ENCODE measurements at regions not wholly inside any gene's neighbourhood (a gene's known extent, or its start where the extent isn't known, plus 50 kb on each side); places are given as distances from the start of the nearest gene placed in this dataset.

DNA sequence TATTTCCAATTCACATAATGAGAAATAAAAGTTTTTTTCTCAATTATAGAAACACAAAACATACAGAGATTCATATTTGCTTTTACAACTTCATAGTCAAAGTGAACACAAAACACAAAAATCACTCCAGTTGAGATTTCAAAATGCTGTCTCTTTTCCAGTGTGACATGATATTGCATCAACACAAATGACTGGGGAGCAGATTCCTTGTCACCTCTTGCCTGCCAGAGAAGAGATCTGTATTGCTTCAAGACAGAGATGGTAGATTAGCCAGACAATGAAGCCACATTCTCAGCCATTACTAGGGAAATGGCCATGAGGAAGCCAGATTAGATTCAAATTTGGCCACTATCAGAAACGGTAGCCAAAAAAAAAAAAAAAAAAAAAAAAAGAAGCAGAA, 2313.1 kb upstream of the AGA start:
- FAIRE-seq: no peak

DNA sequence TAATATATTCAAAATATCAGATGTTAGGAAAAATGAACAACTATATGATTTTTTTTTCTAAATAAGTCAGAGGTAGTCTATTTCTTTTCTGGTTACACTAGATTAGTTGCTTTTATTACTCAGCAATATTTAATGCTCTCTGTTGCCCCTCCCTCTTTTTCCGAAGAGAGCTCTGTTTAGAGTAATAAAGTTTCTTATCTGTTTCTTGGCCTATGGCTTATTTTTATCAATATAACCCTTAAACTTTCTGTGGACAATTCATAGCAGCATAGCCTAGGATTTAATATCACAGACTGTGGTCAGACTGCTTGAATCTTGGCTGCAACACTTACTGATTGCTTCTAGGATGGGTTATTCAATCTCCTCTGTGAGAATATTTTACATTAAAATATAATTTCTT, 2315.4 kb upstream of the AGA start:
- no peak for FAIRE-seq

DNA sequence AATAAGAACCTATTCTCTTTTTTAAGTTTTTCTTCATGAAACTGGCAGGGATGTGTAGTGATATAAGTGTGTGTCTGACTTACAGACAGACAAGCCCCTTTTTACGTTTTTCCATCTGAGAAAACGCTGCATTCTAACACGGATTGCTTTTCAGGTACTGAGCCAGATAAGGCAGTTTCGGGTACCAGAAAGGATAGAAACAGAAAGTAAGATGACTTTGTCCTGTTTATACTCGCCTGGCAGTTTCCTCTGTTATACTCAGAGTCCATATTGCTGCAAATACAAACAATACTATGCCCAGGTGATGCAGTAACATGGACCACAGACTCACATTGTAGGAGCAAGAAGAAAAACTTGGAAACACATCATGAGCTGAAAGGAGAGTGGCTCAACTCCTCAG, 2320.6 kb upstream of the AGA start:
- FAIRE-seq: no peak

DNA sequence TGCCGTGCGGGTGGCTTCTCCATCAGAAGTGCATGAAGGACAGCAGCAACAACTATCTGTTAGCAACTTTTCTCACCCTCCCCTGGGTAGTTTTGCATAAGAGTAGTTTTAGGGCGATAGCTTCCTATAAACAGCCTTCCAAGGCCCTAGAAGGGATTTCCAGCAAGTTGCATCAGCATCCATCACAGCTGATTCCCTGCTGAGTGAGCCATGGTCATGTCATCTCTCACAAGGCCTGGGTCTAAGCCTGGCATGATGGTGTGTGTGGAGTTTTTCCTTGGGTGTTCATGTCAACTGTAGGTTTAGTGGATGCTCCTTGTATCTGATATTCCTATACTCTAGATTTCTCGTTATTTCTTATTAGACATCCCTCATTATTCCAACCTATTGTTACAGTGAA, 2324.7 kb upstream of the AGA start:
- FAIRE-seq: no peak

DNA sequence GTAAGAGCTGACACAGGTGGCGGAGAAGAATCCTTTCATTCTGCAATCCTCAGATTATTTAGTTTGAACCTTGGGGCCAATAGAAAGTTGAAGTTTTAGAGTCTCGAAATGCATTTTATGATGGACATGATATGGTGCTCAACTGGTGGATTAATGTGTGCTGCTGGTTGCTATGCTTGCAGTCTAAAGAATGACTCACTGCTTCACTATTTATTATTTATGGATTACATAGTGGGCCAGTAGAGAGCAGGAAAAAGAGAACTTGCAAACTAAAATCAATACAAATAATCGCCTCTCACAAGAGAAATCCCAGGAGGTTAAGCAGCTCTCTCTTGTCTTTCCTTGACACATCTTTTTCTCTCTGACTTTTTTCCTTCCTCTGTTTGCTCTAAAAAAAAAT, 2326.8 kb upstream of the AGA start:
- no peak for FAIRE-seq

DNA sequence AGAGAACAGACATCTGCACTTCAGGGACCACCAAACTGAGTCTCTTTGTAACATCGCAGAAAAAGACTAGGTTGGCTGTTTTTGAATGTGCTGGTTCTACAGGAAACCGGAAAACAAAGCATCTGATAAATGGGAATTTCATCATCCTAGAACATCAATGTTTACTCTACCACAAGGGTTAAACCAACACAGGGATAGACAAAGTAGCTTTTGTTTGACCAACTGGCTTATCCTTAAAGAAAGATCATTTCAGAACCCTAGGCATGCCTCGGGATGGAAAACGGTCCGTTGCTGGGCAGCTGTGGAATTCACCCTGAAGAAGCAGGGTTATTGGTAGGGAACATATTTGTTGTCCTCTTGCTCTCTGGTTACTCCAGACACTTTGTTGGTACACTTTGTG, 2355.5 kb upstream of the AGA start:
- FAIRE-seq: no peak

DNA sequence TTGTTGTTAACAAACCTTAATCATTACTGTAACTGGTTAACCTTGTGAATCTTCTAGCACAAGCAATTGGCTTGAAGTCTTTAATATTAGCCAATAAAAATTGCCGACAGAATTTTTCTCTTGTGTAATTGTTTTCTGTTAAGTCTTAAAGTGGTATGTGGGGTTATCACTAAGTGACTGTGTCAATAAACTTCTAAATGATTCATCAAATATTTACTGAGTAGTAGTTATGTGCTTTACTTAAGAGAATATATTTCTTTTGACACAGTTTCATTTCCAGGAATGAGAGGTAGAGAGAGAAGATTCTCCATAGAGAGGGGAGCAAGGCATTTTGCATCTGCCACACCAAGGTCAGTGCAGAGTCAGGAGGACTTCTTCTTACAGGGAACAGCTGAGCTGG, 2361.6 kb upstream of the AGA start:
- no peak for FAIRE-seq

DNA sequence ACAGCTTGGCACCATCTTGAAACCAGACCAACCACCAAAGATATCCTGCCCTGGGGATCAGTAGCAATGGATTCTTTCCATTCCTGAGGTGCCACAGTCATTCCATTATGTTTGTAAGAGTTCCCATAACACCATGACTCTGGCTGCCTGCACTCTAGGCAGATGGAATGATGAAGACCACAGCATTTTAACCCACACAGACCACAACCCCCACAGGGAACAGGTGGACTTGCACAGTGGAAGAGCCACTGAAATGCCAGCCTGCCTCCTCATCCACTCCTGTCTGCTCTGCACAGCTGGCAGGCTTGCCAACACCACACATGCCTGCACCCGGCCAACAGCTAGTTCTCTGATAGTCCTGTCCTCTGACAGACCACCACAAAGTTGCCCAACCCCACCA, 2362.2 kb upstream of the AGA start:
- no peak for FAIRE-seq

DNA sequence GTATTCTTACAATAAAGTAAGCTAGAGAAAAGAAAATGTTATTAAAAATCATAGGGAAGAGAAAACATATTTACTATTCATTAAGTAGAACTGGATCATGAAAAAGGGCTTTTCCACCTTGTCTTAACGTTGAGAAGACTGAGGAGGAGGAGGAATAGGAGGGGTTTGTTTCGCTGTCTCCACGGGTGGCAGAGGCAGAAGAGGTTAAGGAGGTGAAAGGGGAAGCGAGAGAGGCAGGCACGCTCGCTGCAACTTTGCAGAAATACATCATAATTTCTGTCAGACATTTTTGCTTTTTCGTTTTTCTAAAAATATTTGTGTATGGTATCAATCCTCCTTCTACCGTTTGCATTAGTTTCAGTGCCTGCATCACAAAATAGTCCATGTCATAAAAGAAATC, 2375.1 kb upstream of the AGA start:
- FAIRE-seq: no peak

DNA sequence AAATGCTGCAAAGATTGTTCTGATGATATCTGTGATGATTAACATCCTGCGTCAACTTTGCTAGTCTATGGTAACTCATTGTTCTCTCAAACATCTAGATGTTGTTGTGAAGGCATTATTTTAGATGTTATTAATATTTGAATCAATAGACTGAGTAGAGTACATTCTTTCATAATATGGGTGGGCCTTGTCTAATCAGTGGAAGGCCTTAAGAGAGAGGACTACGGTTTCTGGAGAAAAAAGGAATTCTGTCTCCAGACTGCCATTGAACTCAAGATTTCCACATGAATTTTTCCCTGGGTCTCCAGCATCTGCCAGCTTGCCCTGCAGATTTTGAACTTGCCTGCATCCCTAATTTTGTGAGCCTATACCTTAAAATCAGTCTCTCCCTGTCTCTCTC, 2381.1 kb upstream of the AGA start:
- no peak for FAIRE-seq

DNA sequence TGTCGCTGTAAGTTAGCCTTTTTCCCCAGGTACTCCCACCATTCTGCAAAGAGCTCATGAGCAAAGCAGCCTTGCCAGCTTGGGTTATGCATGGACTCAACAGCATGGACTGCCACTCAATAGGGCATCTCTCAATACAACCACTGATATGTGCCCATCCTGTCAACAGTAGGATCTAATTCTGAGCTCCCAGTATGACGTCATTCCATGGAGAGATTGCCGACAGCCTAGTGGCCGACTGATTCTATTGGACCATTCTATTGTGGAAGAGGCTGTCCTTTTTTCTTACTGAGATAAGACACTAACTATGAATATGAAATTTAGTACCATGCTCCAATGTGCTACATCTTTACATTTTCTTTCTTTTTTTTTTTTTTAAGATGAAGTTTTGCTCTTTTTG, 2389.0 kb upstream of the AGA start:
- no peak for FAIRE-seq

DNA sequence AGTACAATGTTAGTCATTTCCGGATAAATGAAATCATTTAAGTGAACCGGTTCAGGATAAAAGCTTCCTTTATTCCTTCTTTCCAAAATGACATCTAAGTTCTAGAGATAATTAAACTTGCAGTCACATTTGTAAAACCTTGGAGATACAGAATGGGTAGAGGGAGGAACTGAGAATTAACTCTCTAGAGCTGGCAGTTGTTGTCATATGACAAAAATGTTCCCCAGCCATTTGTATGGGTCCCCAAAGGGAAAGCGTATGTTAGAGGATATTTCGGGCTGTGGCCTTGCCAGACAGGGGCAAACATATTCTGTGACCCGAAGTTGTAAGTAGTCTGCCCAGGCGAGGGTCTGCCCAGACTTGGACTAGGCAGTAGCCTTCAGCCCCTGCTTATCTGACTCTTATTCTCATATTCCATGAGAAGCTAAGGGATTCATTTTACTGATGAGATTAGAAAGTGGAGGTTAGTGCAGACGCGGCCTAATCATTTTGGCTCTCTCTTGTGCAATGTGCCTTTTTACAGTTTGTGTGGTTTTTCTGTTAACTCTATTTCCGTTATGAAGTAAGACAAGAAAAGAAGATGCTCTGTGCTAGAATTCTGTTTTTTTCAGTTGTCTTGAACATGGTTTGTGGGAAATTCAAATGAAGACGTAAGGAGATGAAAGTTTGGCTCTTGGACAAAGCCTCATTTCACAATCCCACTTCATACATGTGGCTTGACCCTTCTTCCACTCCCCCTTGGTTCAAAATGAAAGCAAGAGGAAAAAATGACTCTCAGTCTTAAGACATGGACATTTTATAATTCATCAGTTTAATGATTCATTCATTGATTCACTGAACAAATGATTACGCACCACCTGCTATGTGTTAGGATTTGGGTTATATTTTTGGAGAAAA, 2394.2 kb upstream of the AGA start:
- FAIRE-seq: no peak

DNA sequence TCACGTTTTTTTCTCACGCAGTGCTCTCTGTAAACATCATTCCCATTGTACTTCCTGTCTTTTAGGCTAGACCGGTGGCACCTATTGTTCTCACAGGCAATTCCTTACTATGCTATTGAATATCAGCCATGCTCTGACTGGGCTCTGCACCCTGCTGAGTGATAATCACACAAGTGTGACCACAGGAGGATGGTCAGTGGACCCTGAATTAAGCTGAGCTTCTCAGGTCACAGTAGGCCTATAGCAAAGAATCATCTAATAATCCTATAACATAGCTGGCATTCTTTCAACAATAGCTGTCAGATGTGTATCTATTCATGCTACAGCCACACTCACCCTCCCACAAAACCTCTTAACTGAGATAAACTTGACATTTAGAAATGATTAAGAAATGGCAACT, 2399.8 kb upstream of the TENM3 start:
- FAIRE-seq: no peak

DNA sequence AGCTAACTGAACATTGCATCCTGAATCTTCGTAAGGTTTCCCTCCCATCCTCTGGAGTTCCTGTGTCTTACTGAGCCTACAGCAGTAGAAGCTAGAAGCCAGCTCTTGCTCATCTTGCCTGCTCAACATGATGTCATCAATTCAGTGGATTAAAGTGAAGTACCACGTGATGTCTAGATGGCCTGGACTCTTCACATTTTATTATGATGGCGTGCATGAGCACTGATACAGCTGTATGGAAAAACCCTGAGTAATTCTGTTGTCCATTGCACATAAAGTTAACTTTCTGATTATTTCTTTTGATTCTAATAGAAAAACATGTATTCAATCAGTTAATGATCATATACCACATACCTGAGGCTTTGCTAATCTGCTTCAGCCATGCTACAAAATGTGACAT, 2387.7 kb upstream of the TENM3 start:
- no peak for FAIRE-seq

DNA sequence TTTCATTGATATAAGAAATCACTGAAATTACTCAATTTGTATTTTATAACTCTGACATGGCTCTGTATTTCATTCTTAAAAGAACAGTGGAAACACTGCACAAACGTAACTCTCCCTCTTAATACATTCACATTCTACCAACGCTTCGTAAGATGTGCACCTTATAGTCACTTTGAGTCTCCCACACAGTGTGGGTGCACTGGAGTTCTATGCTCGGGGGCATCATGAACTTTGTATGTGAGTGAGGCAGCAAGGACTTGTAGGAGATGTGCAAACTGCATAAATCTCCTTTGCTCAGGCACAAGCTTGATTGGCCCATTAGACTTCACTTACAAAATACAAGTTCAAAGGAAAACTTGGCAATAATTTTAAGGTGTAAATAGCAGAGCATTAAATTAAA, 2385.0 kb upstream of the TENM3 start:
- no peak for FAIRE-seq

DNA sequence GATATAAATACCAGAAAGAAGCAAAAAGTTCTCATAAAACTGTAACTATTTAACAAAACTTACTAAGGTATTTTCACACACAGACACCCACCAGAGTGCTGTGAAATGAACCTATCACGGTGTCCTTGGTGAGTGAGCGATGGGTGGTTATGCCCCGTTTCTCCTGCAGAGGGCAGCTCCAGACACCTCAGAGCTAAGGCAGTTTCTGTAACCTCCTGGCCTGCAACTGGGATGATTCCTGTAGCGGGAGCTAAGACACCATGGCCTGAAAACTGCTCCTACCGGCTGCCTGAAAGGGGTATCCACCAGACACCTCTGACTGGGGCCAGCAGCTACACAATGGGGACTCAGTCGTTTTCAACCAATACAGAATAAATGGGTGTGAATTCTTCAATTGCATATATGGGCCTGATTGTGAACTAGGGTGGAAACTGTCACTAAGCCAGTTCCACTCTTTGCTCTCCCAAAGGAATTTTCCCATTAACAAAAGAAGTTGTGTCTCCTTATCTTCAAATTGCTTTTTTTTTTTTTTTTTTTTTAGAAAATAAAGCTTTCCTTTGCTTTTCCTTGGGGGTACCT, 2375.8 kb upstream of the TENM3 start:
- peak; percentile 9 for FAIRE-seq

DNA sequence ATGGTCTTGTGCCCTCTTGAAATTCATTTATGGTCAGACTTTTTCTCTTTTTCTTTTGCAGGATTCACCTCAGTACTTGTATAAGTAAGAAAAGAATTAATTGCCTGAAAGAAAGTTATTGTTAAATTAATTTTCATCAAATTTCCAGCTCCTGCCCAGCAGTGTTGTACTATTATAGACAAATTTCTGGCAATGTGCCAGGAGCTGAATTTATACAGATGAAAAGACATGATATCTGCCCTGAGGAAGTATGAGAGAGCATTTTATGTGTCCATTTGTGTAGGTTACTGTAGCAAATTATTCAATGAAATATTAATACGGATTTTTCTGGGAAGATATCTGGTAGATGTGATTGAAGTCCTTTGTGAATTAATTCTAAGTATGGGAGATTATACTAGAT, 2371.5 kb upstream of the TENM3 start:
- no peak for FAIRE-seq

DNA sequence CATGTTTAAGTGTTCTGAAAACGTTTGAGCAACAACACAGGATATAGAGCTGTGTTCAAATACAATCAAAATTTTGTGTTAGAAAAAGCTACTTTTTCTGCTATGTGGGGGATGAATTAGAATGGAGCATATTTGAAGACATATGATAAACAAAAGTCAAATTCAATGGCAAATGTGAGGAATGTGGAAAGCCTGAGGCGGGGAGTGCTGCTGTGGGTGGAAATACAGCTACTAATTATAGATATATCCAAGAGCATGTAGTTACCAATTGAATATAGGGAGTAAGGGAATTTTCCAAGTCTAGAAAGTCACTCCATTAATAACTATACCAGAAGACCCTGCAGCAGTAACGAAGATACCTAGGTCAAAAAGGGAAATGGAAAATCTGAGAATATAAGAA, 2370.4 kb upstream of the TENM3 start:
- FAIRE-seq: no peak

DNA sequence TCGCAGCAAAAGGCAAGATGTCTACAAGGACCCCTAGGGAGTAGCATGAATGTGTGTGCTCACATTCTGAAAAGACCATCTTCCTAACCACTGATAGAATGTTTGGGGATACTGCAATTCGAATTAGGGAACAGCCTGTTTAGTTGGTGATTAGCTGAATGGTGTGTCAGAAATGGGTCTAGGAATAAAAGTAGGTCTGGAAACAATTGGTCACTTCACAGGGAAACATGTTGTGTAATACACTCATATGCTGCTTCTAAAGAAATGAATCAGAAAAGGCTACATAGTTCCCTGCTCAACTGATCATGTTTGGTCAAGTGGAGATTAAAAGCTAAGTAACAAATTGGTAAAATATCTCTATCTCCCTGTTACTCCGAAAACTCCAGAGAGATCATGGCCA, 2362.4 kb upstream of the TENM3 start:
- no peak for FAIRE-seq

DNA sequence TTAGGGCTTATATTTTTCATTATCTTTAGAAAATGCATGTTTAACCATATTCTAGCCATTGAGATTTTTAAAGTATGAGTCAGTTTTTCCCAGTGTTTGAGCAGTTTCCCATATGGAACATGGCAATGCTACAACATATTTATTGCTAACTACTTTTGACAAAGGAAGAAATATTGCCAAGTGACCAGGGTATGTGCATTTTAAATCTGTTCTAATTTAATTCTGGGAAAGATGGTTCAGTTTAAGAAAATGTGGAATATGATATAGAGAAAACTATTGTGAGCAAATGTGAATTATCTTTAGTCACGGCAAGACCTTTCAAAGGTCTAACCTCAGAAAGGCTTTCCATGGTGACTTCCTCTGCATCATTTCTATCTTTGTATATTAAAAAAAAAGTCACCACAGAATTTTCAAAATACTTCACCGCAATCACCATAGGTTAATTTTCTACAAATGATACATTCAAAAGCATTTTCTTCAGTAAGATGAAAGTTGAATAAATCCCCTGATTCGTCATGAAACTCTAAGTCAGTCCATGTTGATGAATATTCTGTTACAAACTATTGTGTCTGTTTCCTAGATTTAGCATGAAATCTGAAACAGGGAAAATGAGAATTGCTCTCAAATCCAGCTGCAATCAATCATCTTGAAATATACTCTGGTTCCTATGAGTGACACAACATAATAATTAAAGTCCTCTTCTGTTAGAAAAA, 2349.0 kb upstream of the TENM3 start:
- FAIRE-seq: no peak

DNA sequence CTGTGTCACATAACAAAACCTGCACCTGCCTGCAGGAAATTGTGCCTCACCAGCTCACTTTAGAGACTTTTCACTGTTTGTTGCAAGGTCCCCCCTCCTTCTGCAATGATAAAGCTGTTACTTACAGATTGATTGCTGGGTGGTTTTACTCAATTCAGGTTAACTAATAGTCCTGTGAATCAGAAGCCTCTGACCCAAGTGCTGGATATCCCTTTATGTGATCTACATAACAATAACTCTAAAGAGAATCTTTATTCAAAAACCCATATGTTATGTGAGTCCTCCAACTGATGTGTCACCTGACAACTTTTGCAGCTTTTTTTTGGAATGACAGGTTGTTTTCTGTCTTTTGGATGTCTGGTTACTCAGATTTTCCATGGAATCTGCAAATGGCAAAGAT, 2323.6 kb upstream of the TENM3 start:
- FAIRE-seq: no peak

DNA sequence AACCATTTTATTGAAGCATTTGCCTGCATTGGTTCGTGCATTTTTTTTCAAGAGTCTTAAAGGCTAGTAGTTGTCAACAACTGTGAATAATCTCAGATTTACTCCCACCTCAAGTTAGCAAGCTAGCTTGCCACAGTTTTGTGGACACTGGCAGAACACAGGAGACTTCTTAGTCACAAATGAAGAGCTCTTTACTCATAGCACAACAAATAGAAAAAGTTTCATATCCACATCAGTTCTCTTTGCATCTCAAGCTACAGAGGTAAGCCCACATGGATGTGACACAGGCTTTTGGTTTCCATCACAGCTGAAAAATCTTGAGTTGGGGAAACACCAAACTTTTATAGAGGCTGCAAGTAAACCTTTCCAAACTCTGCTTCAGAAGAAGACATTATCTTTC, 2315.7 kb upstream of the TENM3 start:
- no peak for FAIRE-seq

DNA sequence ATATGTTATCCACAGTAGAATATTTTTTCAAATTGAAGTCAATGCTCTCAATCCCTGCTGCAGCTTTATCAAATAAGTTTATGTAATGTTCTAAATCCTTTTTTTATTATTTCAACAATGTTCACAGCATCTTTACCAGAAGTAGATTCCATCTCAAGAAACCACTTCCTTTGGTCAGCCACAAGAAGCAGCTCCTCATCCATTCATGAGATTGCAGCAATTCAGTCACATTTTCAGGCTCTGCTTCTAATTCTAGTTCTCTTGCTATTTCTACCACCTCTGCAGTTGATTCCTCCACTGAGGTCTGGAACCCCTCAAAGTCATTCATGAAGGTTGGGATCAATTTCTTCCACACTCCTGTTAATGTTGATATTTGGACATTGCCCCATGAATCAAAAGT, 2301.3 kb upstream of the TENM3 start:
- FAIRE-seq: no peak

DNA sequence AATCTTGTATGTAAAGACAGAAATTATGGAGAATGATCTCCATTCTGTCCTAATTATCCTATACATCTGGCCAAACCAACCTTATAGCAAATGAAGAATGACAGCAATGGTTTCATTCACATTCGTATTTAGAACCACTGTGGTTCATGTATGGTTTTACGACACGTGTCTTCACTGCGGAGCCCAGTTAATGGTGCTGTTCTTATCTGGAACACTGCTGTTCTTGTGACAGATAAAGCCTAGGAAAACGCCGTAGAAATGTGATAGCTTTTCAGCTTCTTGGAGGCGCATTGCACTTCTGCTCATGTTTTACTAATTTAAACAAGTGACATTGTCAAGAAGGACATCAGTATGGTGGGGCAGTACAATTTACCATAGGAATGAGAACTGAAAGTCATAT, 2266.4 kb upstream of the TENM3 start:
- no peak for FAIRE-seq
